Effector memory CD4-positive, alpha-beta T cell (primary cell): ENCODE measurements at regions not wholly inside any gene's neighbourhood (a gene's known extent, or its start where the extent isn't known, plus 50 kb on each side); places are given as distances from the start of the nearest gene placed in this dataset.
"Not testable (repeated sequence)": the region's sequence is repeated elsewhere in the genome, so short reads cannot be mapped to it uniquely, and the experiment has no call there.

ENCODE experiments used
- DNase-seq, 3 donors: peaks; one replicate each; pipeline ENCODE4 v3.0.0-alpha.2; 2020
- H3K27ac ChIP-seq: 2 replicates; pipeline ENCODE4 v1.7.0; 2013; ENCODE audit warnings: mild to moderate bottlenecking, low read length, moderate library complexity; ENCODE audit not compliant: insufficient read depth, poor library complexity, severe bottlenecking
- H3K27me3 ChIP-seq: replicated peaks from 2 replicates; pipeline ENCODE4 v1.7.0; 2013; ENCODE audit warnings: mild to moderate bottlenecking, low read length; ENCODE audit not compliant: insufficient read depth, control insufficient read depth, poor library complexity, severe bottlenecking
- H3K36me3 ChIP-seq: 2 replicates; pipeline ENCODE4 v1.7.0; 2013; ENCODE audit warnings: mild to moderate bottlenecking, low read length, moderate library complexity; ENCODE audit not compliant: control insufficient read depth, insufficient read depth
- H3K4me1 ChIP-seq: 2 replicates; pipeline ENCODE4 v1.7.0; 2013; ENCODE audit warnings: low read length, mild to moderate bottlenecking; ENCODE audit not compliant: control insufficient read depth, insufficient read depth, poor library complexity, severe bottlenecking
- H3K4me3 ChIP-seq: 2 replicates; pipeline ENCODE4 v1.7.0; 2013; ENCODE audit warnings: low read length, low read depth, mild to moderate bottlenecking; ENCODE audit not compliant: insufficient read depth, poor library complexity, severe bottlenecking
- H3K9me3 ChIP-seq: 2 replicates; pipeline ENCODE4 v1.7.0; 2013; ENCODE audit warnings: mild to moderate bottlenecking, low read length, moderate library complexity; ENCODE audit not compliant: control insufficient read depth

GRCh38 chr2:132271794-132272193 lies 110.0 kb upstream of the ANKRD30BL start:
- H3K27ac ChIP-seq, H3K9me3 ChIP-seq, H3K27me3 ChIP-seq, DNase-seq, H3K36me3 ChIP-seq, H3K4me1 ChIP-seq, H3K4me3 ChIP-seq: not testable (repeated sequence)

GRCh38 chr2:132272713-132273112 lies 111.0 kb upstream of the ANKRD30BL start:
- no peaks in the 10 kb centered on the region for H3K9me3 ChIP-seq
- DNase-seq, result no peak
- no peak overlapping the region for H3K27ac ChIP-seq
- H3K36me3 ChIP-seq, result no peaks in the 10 kb centered on the region
- no peaks in the 10 kb centered on the region for H3K4me1 ChIP-seq
- H3K4me3 ChIP-seq, result no peak overlapping the region
- no peaks in the 10 kb centered on the region for H3K27me3 ChIP-seq

- H3K4me3 ChIP-seq, H3K27ac ChIP-seq, DNase-seq, H3K27me3 ChIP-seq, H3K36me3 ChIP-seq, H3K4me1 ChIP-seq, H3K9me3 ChIP-seq: not testable (repeated sequence)
Measured at GRCh38 chr2:132273585-132273984, 111.8 kb upstream of the ANKRD30BL start.

- Histone ChIP-seq H3K4me3 (no peak overlapping the region), H3K27ac (no peak overlapping the region), H3K27me3 (no peaks in the 10 kb centered on the region), H3K4me1 (no peaks in the 10 kb centered on the region), H3K9me3 (no peaks in the 10 kb centered on the region), H3K36me3 (no peaks in the 10 kb centered on the region)
- DNase-seq, result no peak
Measured at GRCh38 chr2:132274000-132274399, 112.2 kb upstream of the ANKRD30BL start.

GRCh38 chr2:132275396-132275795 lies 113.6 kb upstream of the ANKRD30BL start:
- Histone ChIP-seq H3K27ac (no peak overlapping the region), H3K4me1 (no peaks in the 10 kb centered on the region), H3K27me3 (no peaks in the 10 kb centered on the region), H3K4me3 (no peak overlapping the region), H3K9me3 (no peaks in the 10 kb centered on the region), H3K36me3 (no peaks in the 10 kb centered on the region)
- DNase-seq, result no peak

- Histone ChIP-seq H3K4me3 (no peak overlapping the region), H3K4me1 (no peaks in the 10 kb centered on the region), H3K9me3 (no peaks in the 10 kb centered on the region), H3K36me3 (no peaks in the 10 kb centered on the region), H3K27ac (no peak overlapping the region), H3K27me3 (no peaks in the 10 kb centered on the region)
- no peak for DNase-seq
Measured at GRCh38 chr2:132276571-132276981, 114.8 kb upstream of the ANKRD30BL start.

GRCh38 chr2:132278267-132278666 lies 116.5 kb upstream of the ANKRD30BL start:
- no peaks in the 10 kb centered on the region for H3K36me3 ChIP-seq
- no peak for DNase-seq
- H3K27ac ChIP-seq, result no peak overlapping the region
- no peaks in the 10 kb centered on the region for H3K27me3 ChIP-seq
- no peak overlapping the region for H3K4me3 ChIP-seq
- H3K9me3 ChIP-seq, result no peaks in the 10 kb centered on the region
- H3K4me1 ChIP-seq, result no peaks in the 10 kb centered on the region

GRCh38 chr2:132279344-132279743 lies 117.6 kb upstream of the ANKRD30BL start:
- no peak for DNase-seq

GRCh38 chr2:132279930-132280615 lies 118.3 kb upstream of the ANKRD30BL start:
- no peak overlapping the region for H3K4me3 ChIP-seq
- DNase-seq, result no peak
- no peaks in the 10 kb centered on the region for H3K27me3 ChIP-seq
- no peaks in the 10 kb centered on the region for H3K36me3 ChIP-seq
- H3K4me1 ChIP-seq, result no peaks in the 10 kb centered on the region
- no peak overlapping the region for H3K27ac ChIP-seq
- no peaks in the 10 kb centered on the region for H3K9me3 ChIP-seq

More at GRCh38 chr2:132279344-132279743, 117.6 kb upstream of the ANKRD30BL start:
- Histone ChIP-seq H3K4me1 (no peaks in the 10 kb centered on the region), H3K4me3 (no peak overlapping the region), H3K27ac (no peak overlapping the region), H3K36me3 (no peaks in the 10 kb centered on the region), H3K9me3 (no peaks in the 10 kb centered on the region), H3K27me3 (no peaks in the 10 kb centered on the region)

GRCh38 chr2:132280912-132281311 lies 119.2 kb upstream of the ANKRD30BL start:
- H3K27ac ChIP-seq, result no peak overlapping the region
- H3K9me3 ChIP-seq, result no peaks in the 10 kb centered on the region
- H3K4me1 ChIP-seq, result no peaks in the 10 kb centered on the region
- H3K36me3 ChIP-seq, result no peaks in the 10 kb centered on the region
- DNase-seq, result no peak
- H3K4me3 ChIP-seq, result no peak overlapping the region
- H3K27me3 ChIP-seq, result no peaks in the 10 kb centered on the region
